BJ (cell line): ENCODE measurements at regions not wholly inside any gene's neighbourhood (a gene's known extent, or its start where the extent isn't known, plus 50 kb on each side); places are given as distances from the start of the nearest gene placed in this dataset.

ENCODE experiments used
- CTCF ChIA-PET: fragments of 350-600 bp; formaldehyde crosslinking; extraction: SDS; loops from one replicate; lab custom pipeline; 2021; ENCODE audit warnings: antibody characterized with exemption, inconsistent platforms; lab: Yijun Ruan, JAX
- POLR2A ChIA-PET: fragments of 300-600 bp; sonication (Branson Sonifier 250); formaldehyde crosslinking; extraction: SDS; loops from one replicate; lab custom pipeline; 2021; ENCODE audit warnings: antibody characterized with exemption; lab: Charles Lee
- DNase-seq: peaks from one replicate; pipeline ENCODE4 v3.0.0-alpha.2; 2011; ENCODE audit warnings: low read depth
- H3K27me3 ChIP-seq: 2 replicates; pipeline ENCODE4 v1.6.0; 2011; ENCODE audit warnings: low read length; ENCODE audit not compliant: control insufficient read depth, insufficient read depth
- H3K36me3 ChIP-seq: 2 replicates; pipeline ENCODE4 v1.5.1; 2011; ENCODE audit warnings: low read length; ENCODE audit not compliant: control insufficient read depth, insufficient read depth
- H3K4me3 ChIP-seq: 2 replicates; pipeline ENCODE4 v1.5.1; 2011; ENCODE audit warnings: low read depth, mild to moderate bottlenecking, control low read depth, low read length
- CTCF ChIP-seq: IDR thresholded peaks from 2 replicates; pipeline ENCODE4 v1.5.1; 2011; ENCODE audit warnings: low read depth, mild to moderate bottlenecking, control low read depth, inconsistent platforms, low read length, moderate library complexity; ENCODE audit not compliant: insufficient read depth

GRCh38 chr2:41934329-41934958 is 113.4 kb upstream of the PKDCC start:
- no peak for DNase-seq
- Histone ChIP-seq H3K36me3 (no peaks in the 10 kb centered on the region), H3K27me3 (peaks cover 2% of the 10 kb centered on the region), H3K4me3 (no peak overlapping the region)
- ChIA-PET POLR2A (interaction anchor here (0.7 kb wide), 1 partner anchor 203 kb away, joined by 3 read pairs; no protein-coding TSS in a partner anchor), CTCF (interaction anchor here (0.9 to 1.1 kb wide), 3 partner anchors 10 to 81 kb away, joined by 3 read pairs; no protein-coding TSS in a partner anchor)
- no peak for TF ChIP-seq CTCF

- POLR2A ChIA-PET, result no interaction called here
- CTCF ChIA-PET, result interaction anchor here (1.1 kb wide), 1 partner anchor 65 kb away, joined by 3 read pairs; no protein-coding TSS in a partner anchor
- Histone ChIP-seq H3K27me3 (peaks cover 2% of the 10 kb centered on the region), H3K4me3 (no peak overlapping the region), H3K36me3 (no peaks in the 10 kb centered on the region)
- DNase-seq, result no peak
- TF ChIP-seq CTCF, result no peak
These were observed 112.8 kb upstream of the PKDCC start for GRCh38 chr2:41935002-41935401.

GRCh38 chr2:41935825-41936224 is 112.0 kb upstream of the PKDCC start:
- TF ChIP-seq CTCF, result no peak
- POLR2A ChIA-PET, result no interaction called here
- no peak for DNase-seq
- peaks cover 2% of the 10 kb centered on the region for H3K27me3 ChIP-seq
- H3K36me3 ChIP-seq, result no peaks in the 10 kb centered on the region
- H3K4me3 ChIP-seq, result no peak overlapping the region
- CTCF ChIA-PET, result no interaction called here

GRCh38 chr2:41936771-41937463 is 110.9 kb upstream of the PKDCC start:
- H3K27me3 ChIP-seq, result peaks cover 2% of the 10 kb centered on the region
- H3K4me3 ChIP-seq, result no peak overlapping the region
- TF ChIP-seq CTCF, result no peak
- ChIA-PET POLR2A (no interaction called here), CTCF (no interaction called here)
- H3K36me3 ChIP-seq, result no peaks in the 10 kb centered on the region
- DNase-seq, result no peak

- TF ChIP-seq CTCF, result no peak
- POLR2A ChIA-PET, result no interaction called here
- Histone ChIP-seq H3K36me3 (no peaks in the 10 kb centered on the region), H3K27me3 (peaks cover 2% of the 10 kb centered on the region), H3K4me3 (no peak overlapping the region)
- CTCF ChIA-PET, result interaction anchor here (0.7 kb wide), 1 partner anchor 30 kb away, joined by 3 read pairs; no protein-coding TSS in a partner anchor
- no peak for DNase-seq
These were observed 110.3 kb upstream of the PKDCC start for GRCh38 chr2:41937464-41937906.
